PFSK-1 (cell line): ENCODE measurements at regions not wholly inside any gene's neighbourhood (a gene's known extent, or its start where the extent isn't known, plus 50 kb on each side); places are given as distances from the start of the nearest gene placed in this dataset.

Source experiments
- POLR2AphosphoS5 ChIP-seq: IDR thresholded peaks from 2 replicates; pipeline ENCODE4 v1.6.1; 2012; ENCODE audit warnings: low read depth, mild to moderate bottlenecking, control low read depth, low read length, moderate library complexity
- TF ChIP-seq, protein P1 (sequence below), 2 experiments: IDR thresholded peaks; 2 replicates each; pipeline versions ENCODE4 v1.6.1 to v1.8.0; 2011 to 2012; ENCODE audit warnings: low read depth in 2 of 2, low read length in 2 of 2, control low read depth in 1 of 2, inconsistent platforms in 1 of 2, mild to moderate bottlenecking in 1 of 2, moderate library complexity in 1 of 2; ENCODE audit not compliant: insufficient read depth in 1 of 2

DNA sequence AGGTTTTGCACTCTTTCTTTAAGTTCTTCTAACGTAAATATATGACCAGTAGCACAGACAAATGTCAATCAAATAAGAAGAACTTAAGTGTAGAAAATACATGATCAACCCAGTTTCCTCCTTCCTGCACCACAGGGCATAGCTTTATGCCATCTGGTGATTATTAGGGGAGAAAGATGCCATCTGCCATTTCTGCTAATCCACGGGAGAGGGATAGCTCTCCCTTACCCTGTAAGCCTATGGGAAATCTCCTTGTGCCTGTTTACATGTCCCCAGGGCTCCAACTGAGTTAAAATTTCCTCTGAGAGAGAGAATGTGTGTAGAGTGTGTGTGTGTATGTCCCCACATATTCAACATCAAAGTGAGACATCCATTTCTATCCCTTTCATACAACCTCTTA is 135.9 kb downstream of the RSL24D1 start:
- TF ChIP-seq, protein P1, sequence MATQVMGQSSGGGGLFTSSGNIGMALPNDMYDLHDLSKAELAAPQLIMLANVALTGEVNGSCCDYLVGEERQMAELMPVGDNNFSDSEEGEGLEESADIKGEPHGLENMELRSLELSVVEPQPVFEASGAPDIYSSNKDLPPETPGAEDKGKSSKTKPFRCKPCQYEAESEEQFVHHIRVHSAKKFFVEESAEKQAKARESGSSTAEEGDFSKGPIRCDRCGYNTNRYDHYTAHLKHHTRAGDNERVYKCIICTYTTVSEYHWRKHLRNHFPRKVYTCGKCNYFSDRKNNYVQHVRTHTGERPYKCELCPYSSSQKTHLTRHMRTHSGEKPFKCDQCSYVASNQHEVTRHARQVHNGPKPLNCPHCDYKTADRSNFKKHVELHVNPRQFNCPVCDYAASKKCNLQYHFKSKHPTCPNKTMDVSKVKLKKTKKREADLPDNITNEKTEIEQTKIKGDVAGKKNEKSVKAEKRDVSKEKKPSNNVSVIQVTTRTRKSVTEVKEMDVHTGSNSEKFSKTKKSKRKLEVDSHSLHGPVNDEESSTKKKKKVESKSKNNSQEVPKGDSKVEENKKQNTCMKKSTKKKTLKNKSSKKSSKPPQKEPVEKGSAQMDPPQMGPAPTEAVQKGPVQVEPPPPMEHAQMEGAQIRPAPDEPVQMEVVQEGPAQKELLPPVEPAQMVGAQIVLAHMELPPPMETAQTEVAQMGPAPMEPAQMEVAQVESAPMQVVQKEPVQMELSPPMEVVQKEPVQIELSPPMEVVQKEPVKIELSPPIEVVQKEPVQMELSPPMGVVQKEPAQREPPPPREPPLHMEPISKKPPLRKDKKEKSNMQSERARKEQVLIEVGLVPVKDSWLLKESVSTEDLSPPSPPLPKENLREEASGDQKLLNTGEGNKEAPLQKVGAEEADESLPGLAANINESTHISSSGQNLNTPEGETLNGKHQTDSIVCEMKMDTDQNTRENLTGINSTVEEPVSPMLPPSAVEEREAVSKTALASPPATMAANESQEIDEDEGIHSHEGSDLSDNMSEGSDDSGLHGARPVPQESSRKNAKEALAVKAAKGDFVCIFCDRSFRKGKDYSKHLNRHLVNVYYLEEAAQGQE (IDR thresholded peaks at IDR 0.05; ENCODE audit: insufficient read depth in 1 of 2, low read depth in 2 of 2, low read length in 2 of 2): no peak
- no peak for TF ChIP-seq POLR2AphosphoS5
